Pulmonary artery endothelial cell (primary cell): ENCODE measurements at regions not wholly inside any gene's neighbourhood (a gene's known extent, or its start where the extent isn't known, plus 50 kb on each side); places are given as distances from the start of the nearest gene placed in this dataset.
"Not testable (repeated sequence)": the region's sequence is repeated elsewhere in the genome, so short reads cannot be mapped to it uniquely, and the experiment has no call there.

Experiments used
- DNase-seq: peaks from one replicate; pipeline ENCODE4 v3.0.0-alpha.2; 2011; ENCODE audit warnings: low read depth, low spot score

GRCh38 chr12:127473766-127474165, 793.2 kb upstream of the TMEM132C start:
- DNase-seq = no peak

GRCh38 chr12:127479256-127479655, 787.7 kb upstream of the TMEM132C start:
- DNase-seq = no peak

- no peak for DNase-seq
These were observed 786.1 kb upstream of the TMEM132C start for GRCh38 chr12:127480775-127481314.

GRCh38 chr12:127482950-127483349, 784.0 kb upstream of the TMEM132C start:
- no peak for DNase-seq

- no peak for DNase-seq
These were observed 781.4 kb upstream of the TMEM132C start for GRCh38 chr12:127485528-127485927.

- DNase-seq = no peak
These were observed 779.9 kb upstream of the TMEM132C start for GRCh38 chr12:127487031-127487430.

GRCh38 chr12:127489061-127489460, 777.9 kb upstream of the TMEM132C start:
- DNase-seq = no peak

- no peak for DNase-seq
These were observed 771.7 kb upstream of the TMEM132C start for GRCh38 chr12:127494961-127495915.

GRCh38 chr12:127496255-127496654, 770.7 kb upstream of the TMEM132C start:
- DNase-seq = no peak

- DNase-seq = no peak
These were observed 766.4 kb upstream of the TMEM132C start for GRCh38 chr12:127500512-127501035.

GRCh38 chr12:127501916-127502315, 765.1 kb upstream of the TMEM132C start:
- DNase-seq = no peak

GRCh38 chr12:127503246-127503645, 763.7 kb upstream of the TMEM132C start:
- no peak for DNase-seq

GRCh38 chr12:127503996-127504395, 763.0 kb upstream of the TMEM132C start:
- DNase-seq = not testable (repeated sequence)

GRCh38 chr12:127504874-127505273, 762.1 kb upstream of the TMEM132C start:
- DNase-seq = no peak

- no peak for DNase-seq
These were observed 759.6 kb upstream of the TMEM132C start for GRCh38 chr12:127507341-127507740.

- DNase-seq = no peak
These were observed 757.7 kb upstream of the TMEM132C start for GRCh38 chr12:127509066-127509778.

GRCh38 chr12:127515941-127516340, 751.0 kb upstream of the TMEM132C start:
- no peak for DNase-seq

GRCh38 chr12:127516467-127516866, 750.5 kb upstream of the TMEM132C start:
- no peak for DNase-seq

- DNase-seq = no peak
These were observed 747.2 kb upstream of the TMEM132C start for GRCh38 chr12:127519779-127520178.

GRCh38 chr12:127526925-127527324, 740.0 kb upstream of the TMEM132C start:
- no peak for DNase-seq

GRCh38 chr12:127528551-127528950, 738.4 kb upstream of the TMEM132C start:
- DNase-seq = no peak

- DNase-seq = no peak
These were observed 735.4 kb upstream of the TMEM132C start for GRCh38 chr12:127531542-127531941.
